NCI-H2107 (cell line): ENCODE measurements at regions not wholly inside any gene's neighbourhood (a gene's known extent, or its start where the extent isn't known, plus 50 kb on each side); places are given as distances from the start of the nearest gene placed in this dataset.

Source experiments
- DNase-seq: peaks from one replicate; lab custom pipeline; 2025; lab: John Stamatoyannopoulos, UW

- DNase-seq: no peak
Observed at GRCh38 chr18:32621034-32621433, 150.4 kb upstream of the GAREM1 start.

DNA sequence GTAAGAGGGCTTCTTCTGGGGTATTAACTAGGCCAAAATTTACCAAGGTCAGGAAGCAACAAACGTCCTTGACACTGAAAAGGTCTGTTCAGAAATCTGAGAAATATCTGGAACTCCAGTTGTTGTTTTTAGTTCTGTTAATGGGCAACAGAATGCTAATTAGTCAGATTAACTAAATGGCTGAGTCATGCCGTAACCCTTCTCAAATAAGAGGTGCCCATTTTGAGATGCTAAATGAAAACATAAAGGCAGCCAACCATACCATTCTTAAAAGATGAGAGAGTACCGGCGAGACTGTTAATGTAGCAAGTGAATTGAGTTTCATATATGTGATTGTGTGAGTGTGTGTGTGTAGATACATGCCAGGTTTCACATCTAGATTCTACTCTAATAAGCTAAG is 147.9 kb upstream of the GAREM1 start:
- no peak for DNase-seq

GRCh38 chr18:32613821-32614220 is 143.1 kb upstream of the GAREM1 start:
- no peak for DNase-seq

DNA sequence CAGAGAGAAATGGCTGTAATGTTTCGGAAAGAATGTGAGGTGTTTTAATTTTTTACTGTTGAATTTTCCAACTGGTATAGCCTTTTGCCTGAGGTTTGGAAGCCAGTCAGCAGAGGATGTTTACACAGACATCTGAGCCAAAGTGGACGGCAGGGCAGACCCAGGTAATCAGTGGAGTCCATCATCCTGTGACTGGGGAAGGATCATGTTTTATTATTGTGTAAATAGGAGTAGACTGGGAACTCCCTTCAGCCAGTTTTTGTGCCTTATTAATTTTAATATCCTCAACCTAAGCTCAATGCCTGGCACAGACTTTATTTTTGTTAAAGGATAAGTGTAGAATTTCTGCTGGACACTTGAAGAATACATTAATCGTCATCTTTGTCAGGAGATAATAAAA is 142.0 kb upstream of the GAREM1 start:
- DNase-seq: no peak

GRCh38 chr18:32610176-32610575 is 139.5 kb upstream of the GAREM1 start:
- no peak for DNase-seq

DNA sequence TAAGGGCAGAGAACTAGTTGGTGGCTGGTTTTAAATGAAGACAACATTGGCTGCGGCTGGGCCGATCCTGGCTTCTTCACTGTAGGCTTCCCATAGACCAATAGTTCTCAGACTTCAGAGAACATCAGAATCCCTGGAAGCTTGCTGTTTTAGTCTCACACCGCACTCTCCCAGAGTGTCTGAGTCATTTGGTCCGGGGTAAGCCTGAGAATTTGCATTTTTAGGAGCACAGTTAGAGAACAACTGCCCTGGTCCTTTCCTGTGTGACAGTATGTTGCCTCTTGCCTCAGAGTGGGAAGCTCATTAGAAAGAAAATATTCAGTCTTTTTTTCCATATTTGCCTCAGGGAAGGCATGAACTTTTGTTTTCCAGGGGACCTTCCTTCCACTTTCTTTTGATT is 137.1 kb upstream of the GAREM1 start:
- DNase-seq: no peak

GRCh38 chr18:32598144-32598543 is 127.5 kb upstream of the GAREM1 start:
- no peak for DNase-seq

DNA sequence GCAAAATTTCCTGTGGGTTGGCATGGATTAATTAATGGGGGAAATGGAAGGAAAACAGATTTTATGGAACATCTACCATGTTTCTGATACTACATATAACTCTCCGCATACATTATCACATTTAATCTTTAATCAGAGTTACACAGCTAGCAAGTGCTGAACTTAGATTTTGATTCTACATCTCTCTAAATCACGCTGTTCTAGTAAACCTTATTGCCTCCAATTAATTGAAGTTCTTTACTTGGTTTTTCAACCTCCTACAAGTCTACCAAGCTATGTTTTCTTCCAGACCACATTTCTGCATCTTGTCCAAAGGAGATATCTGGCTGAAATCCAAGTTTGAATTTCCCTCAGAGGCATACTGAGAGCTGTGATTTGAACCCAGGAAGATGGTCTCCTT is 125.8 kb upstream of the GAREM1 start:
- DNase-seq: no peak

DNA sequence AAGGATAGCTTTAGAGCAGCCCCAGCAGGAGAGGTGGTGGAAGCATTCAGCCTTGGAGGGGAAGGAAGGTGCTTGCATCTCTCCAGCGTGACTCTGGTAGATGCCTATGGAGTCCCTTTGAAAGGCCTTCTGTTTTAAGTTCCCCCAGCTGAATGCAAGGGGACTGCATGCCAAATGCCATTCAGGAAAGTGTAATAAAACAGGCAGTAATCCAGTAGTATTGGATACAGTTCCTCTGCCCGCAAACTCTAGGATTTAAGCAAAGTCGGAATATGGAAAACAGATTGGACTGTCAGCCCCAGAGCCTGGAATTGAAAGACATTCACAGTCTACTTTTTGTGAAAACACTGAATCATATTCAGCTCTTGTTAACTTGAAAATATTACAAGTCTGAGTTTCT is 125.2 kb upstream of the GAREM1 start:
- DNase-seq: no peak

DNA sequence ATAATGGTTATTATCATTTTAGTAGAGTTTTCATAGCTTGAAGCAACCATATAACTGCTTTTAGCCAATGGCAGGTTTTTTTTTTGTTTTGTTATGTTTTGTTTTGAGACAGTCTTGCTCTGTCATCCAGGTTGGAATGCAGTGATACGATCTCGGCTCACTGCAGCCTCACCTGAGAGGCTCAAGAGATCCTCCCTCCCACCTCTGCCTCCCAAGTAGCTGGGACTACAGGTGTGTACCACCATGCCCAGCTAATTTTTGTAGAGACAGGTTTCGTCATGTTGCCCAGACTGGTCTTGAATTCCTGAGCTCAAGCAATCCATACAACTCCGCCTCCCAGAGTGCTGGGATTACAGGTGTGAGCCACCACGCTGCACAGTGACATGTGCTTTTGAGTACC is 117.5 kb upstream of the GAREM1 start:
- no peak for DNase-seq

- DNase-seq: no peak
Observed at GRCh38 chr18:32583431-32583830, 112.7 kb upstream of the GAREM1 start.

DNA sequence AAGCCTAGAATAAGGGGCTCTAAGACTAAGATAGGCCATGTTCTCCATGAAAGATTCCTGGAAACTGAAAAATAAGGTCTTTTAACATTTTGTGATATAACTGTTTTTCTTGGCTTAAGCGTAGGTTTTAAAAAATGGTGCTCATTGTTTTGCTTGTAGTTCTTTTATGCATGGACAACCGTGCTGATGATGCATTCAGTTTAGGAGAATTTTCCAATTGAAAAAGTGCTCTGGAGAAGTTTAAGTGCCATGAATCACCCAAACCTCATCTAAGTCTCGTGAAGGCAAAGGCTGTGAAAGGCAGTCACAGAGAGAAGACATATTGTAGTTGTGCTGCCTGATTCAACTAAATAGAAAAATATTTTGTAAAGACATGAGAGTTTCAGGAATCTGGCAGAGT is 111.8 kb upstream of the GAREM1 start:
- DNase-seq: no peak

DNA sequence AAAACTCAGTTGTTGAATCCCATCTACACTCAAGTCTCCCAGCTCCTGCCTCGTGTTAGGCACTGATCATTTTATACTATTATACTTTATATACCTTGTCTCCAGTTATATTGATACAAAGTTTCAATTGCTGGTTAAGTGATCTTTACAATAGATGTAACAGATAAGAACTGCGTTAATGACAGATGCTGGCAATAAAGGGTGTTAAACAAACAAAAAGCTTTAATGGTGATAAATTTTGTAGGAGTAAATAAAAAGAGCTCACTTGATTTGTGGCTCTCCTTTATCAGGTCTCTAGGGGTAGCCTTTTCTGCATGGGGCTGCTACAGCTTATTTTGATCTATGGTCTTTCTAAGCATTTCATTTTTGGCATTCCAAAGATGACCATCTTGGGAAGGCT is 106.9 kb upstream of the GAREM1 start:
- DNase-seq: no peak

- DNase-seq: no peak
Observed at GRCh38 chr18:32576296-32576916, 105.7 kb upstream of the GAREM1 start.

GRCh38 chr18:32566960-32567359 is 96.3 kb upstream of the GAREM1 start:
- no peak for DNase-seq

DNA sequence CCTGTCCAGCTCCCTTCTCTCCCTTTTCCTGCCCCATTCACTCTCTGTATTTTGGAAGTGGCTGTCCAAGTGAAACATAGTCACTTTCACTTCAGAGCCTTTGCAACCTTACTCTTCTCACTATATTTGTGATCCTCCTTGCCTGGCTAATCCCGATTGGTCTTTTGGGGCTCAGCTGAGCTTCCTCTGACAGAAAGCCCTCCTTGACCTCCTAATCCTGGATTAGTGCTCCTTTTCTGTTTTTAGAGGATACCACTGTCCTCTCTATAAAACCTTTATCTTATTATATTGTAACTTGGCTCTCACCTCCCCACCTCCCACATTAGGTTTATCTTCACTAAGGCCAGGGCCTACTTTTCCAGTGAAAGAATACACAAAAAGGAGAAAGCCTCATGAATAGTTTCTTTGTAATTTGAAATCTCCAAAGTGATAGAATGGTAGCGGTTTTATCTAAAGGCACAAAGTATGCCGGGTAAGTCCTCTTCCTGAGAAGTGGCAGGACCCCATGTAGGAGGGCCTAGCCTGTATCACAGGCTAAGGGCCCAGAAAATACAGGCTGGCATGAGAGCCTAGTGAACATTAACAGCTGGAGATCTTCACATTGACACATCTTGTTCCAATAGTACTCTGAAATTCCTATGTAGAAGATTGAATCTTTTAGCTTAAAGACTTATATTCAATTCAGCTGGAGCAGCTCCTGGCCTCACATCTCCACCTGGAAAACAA is 83.1 kb upstream of the GAREM1 start:
- no peak for DNase-seq

- no peak for DNase-seq
Observed at GRCh38 chr18:32553174-32553573, 82.5 kb upstream of the GAREM1 start.

GRCh38 chr18:32552421-32553030 is 81.8 kb upstream of the GAREM1 start:
- DNase-seq: no peak

GRCh38 chr18:32550963-32551362 is 80.3 kb upstream of the GAREM1 start:
- no peak for DNase-seq

GRCh38 chr18:32549248-32550110 is 78.8 kb upstream of the GAREM1 start:
- DNase-seq: peak; percentile 30

DNA sequence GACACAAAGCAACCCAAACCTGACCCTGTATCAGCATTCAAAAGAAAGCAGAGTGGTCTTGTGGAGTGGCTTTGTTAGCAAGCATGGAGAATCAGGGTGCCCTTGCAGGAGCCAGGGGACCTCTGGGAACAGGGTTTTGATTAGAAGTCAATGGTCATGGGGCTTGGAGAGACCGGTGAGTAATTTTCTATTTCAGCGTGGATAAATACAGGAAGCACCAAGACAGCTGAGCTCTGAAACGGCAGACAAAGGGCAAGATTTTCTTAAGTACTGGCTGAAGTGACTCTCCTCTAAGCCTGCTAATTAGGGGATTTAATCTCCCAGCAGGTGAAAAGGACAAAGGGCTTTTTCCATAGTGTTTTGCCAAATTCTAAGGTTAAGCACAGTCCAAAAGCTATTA is 78.0 kb upstream of the GAREM1 start:
- no peak for DNase-seq

- no peak for DNase-seq
Observed at GRCh38 chr18:32545631-32546030, 74.9 kb upstream of the GAREM1 start.

- no peak for DNase-seq
Observed at GRCh38 chr18:32544088-32544487, 73.4 kb upstream of the GAREM1 start.
